SK-N-SH (cell line): ENCODE measurements at regions not wholly inside any gene's neighbourhood (a gene's known extent, or its start where the extent isn't known, plus 50 kb on each side); places are given as distances from the start of the nearest gene placed in this dataset.

Source experiments
- CTCF ChIA-PET: fragments of 300-600, 350-600 bp; formaldehyde crosslinking; extraction: SDS; loops from one replicate; lab custom pipeline; 2021; lab: Yijun Ruan, JAX
- POLR2A ChIA-PET: fragments of 350-600 bp; sonication (Branson Sonifier 250); formaldehyde crosslinking; extraction: SDS; loops from one replicate; lab custom pipeline; 2020; ENCODE audit warnings: antibody characterized with exemption, inconsistent platforms; lab: Yijun Ruan, JAX
- DNase-seq: peaks from one replicate; pipeline ENCODE4 v3.0.0; 2012
- H2AFZ ChIP-seq: fragments of 200-600 bp; sonication (generic); 2 replicates; pipeline ENCODE4 v1.8.1; 2016; ENCODE audit warnings: antibody characterized with exemption, mild to moderate bottlenecking, low read depth
- H3F3A ChIP-seq: fragments of 200-600 bp; sonication (generic); replicated peaks from 2 replicates; pipeline ENCODE3; 2016; ENCODE audit warnings: antibody characterized with exemption, mild to moderate bottlenecking; ENCODE audit not compliant: insufficient read depth
- H3K27ac ChIP-seq, 2 experiments: fragments of 200-500 bp in 1 of 2; fragments of 200-600 bp in 1 of 2; sonication (Bioruptor generic) in 1 of 2; sonication (generic), shearing (Covaris generic) in 1 of 2; 2 replicates each; pipeline versions ENCODE4 v1.5.1 to v1.6.1; 2014 to 2016; ENCODE audit warnings: low read depth in 2 of 2, inconsistent platforms in 1 of 2, low read length in 1 of 2, mild to moderate bottlenecking in 1 of 2, mixed read lengths in 1 of 2
- H3K27me3 ChIP-seq: fragments of 200-600 bp; sonication (generic), shearing (Covaris generic); 2 replicates; pipeline ENCODE4 v1.6.1; 2016; ENCODE audit warnings: mixed run types; ENCODE audit not compliant: insufficient read depth
- H3K36me3 ChIP-seq, 2 experiments: fragments of 200-500 bp in 1 of 2; fragments of 200-600 bp in 1 of 2; sonication (Bioruptor generic) in 1 of 2; sonication (generic) in 1 of 2; replicated peaks in 1 of 2; 2 replicates each; pipeline versions ENCODE3 to v1.5.1; 2014 to 2016; ENCODE audit warnings: low read length in 1 of 2, mild to moderate bottlenecking in 1 of 2; ENCODE audit not compliant: insufficient read depth in 2 of 2, control insufficient read depth in 1 of 2
- H3K4me1 ChIP-seq, 2 experiments: fragments of 200-500 bp in 1 of 2; fragments of 200-600 bp in 1 of 2; sonication (Bioruptor generic) in 1 of 2; sonication (generic), shearing (Covaris generic) in 1 of 2; 2 replicates each; pipeline versions ENCODE4 v1.5.1 to v1.6.1; 2014 to 2016; ENCODE audit warnings: low read depth in 1 of 2, low read length in 1 of 2, mixed run types in 1 of 2; ENCODE audit not compliant: insufficient read depth in 2 of 2, control insufficient read depth in 1 of 2
- H3K4me2 ChIP-seq: fragments of 200-600 bp; sonication (generic), shearing (Covaris generic); 2 replicates; pipeline ENCODE4 v1.6.1; 2017; ENCODE audit warnings: mixed run types
- H3K4me3 ChIP-seq, 2 experiments: fragments of 200-500 bp in 1 of 2; fragments of 200-600 bp in 1 of 2; sonication (Bioruptor generic) in 1 of 2; sonication (generic), shearing (Covaris generic) in 1 of 2; 2 replicates each; pipeline versions ENCODE4 v1.5.1 to v1.8.1; 2014 to 2016; ENCODE audit warnings: low read depth in 2 of 2, inconsistent platforms in 1 of 2, low read length in 1 of 2, mild to moderate bottlenecking in 1 of 2, mixed read lengths in 1 of 2, moderate library complexity in 1 of 2
- H3K79me2 ChIP-seq: fragments of 200-600 bp; sonication (generic); 2 replicates; pipeline ENCODE4 v1.8.1; 2017; ENCODE audit warnings: mild to moderate bottlenecking; ENCODE audit not compliant: insufficient read depth
- H3K9ac ChIP-seq: fragments of 200-600 bp; sonication (generic); 2 replicates; pipeline ENCODE4 v1.6.1; 2017; ENCODE audit warnings: mixed run types
- H3K9me2 ChIP-seq: fragments of 200-600 bp; sonication (generic); 2 replicates; pipeline ENCODE4 v1.6.1; 2017; ENCODE audit warnings: mixed run types
- H3K9me3 ChIP-seq: fragments of 200-600 bp; sonication (generic); 2 replicates; pipeline ENCODE4 v1.6.1; 2017; ENCODE audit warnings: mixed run types, mild to moderate bottlenecking, moderate library complexity
- H4K20me1 ChIP-seq: fragments of 200-600 bp; sonication (generic); 2 replicates; pipeline ENCODE4 v1.6.1; 2017; ENCODE audit warnings: mild to moderate bottlenecking, mixed run types; ENCODE audit not compliant: insufficient read depth
- CHD2 ChIP-seq: fragments of 150-350 bp; IDR thresholded peaks from 2 replicates; pipeline ENCODE4 v1.6.1; 2018; ENCODE audit warnings: low read length; ENCODE audit not compliant: partially characterized antibody
- ELF1 ChIP-seq: IDR thresholded peaks from 2 replicates; pipeline ENCODE4 v1.4.0; 2012
- EZH2phosphoT487 ChIP-seq: fragments of 200-600 bp; sonication (generic); IDR thresholded peaks from 2 replicates; pipeline ENCODE4 v1.6.1; 2017; ENCODE audit warnings: low read depth, mixed run types, mild to moderate bottlenecking, antibody characterized with exemption, moderate library complexity, borderline replicate concordance
- FOSL2 ChIP-seq: IDR thresholded peaks from 2 replicates; pipeline ENCODE4 v1.4.0; 2012; ENCODE audit warnings: low read depth, mild to moderate bottlenecking, moderate library complexity, borderline replicate concordance
- FOXM1 ChIP-seq: IDR thresholded peaks from 2 replicates; pipeline ENCODE4 v1.4.0; 2012; ENCODE audit warnings: low read depth, mild to moderate bottlenecking
- GABPA ChIP-seq: IDR thresholded peaks from 2 replicates; pipeline ENCODE4 v1.4.0; 2012; ENCODE audit warnings: low read depth, mild to moderate bottlenecking
- JUND ChIP-seq: IDR thresholded peaks from 2 replicates; pipeline ENCODE4 v1.4.0; 2012
- MEF2A ChIP-seq: IDR thresholded peaks from 2 replicates; pipeline ENCODE4 v1.4.0; 2012; ENCODE audit warnings: low read depth, borderline replicate concordance
- NFIC ChIP-seq: IDR thresholded peaks from 2 replicates; pipeline ENCODE4 v1.4.0; 2012; ENCODE audit warnings: borderline replicate concordance
- POLR2AphosphoS5 ChIP-seq: IDR thresholded peaks from 2 replicates; pipeline ENCODE4 v1.6.1; 2012; ENCODE audit warnings: low read depth, low read length
- RAD21 ChIP-seq: IDR thresholded peaks from 2 replicates; pipeline ENCODE4 v1.6.1; 2012; ENCODE audit warnings: mild to moderate bottlenecking, low read length
- RCOR1 ChIP-seq: fragments of 150-350 bp; IDR thresholded peaks from 2 replicates; pipeline ENCODE4 v1.6.1; 2017; ENCODE audit warnings: antibody characterized with exemption, low read length
- RXRA ChIP-seq: IDR thresholded peaks from 2 replicates; pipeline ENCODE4 v1.4.0; 2012; ENCODE audit warnings: low read depth, mild to moderate bottlenecking, borderline replicate concordance
- SIN3A ChIP-seq: IDR thresholded peaks from 2 replicates; pipeline ENCODE4 v1.6.1; 2012; ENCODE audit warnings: low read depth, mild to moderate bottlenecking, low read length, moderate library complexity, borderline replicate concordance
- SMC3 ChIP-seq: IDR thresholded peaks from 2 replicates; pipeline ENCODE4 v1.6.1; 2012; ENCODE audit warnings: low read depth, low read length, improper control_type of control experiment
- TAF1 ChIP-seq: IDR thresholded peaks from 2 replicates; pipeline ENCODE4 v1.6.1; 2012; ENCODE audit warnings: low read depth, mild to moderate bottlenecking, low read length, moderate library complexity, borderline replicate concordance
- TEAD4 ChIP-seq: IDR thresholded peaks from 2 replicates; pipeline ENCODE4 v1.4.0; 2012; ENCODE audit warnings: mild to moderate bottlenecking, borderline replicate concordance; ENCODE audit not compliant: insufficient read depth
- WGBS: methylation state at CpG from one replicate; pipeline ENCODE4 v1.1.6; 2017; ENCODE audit warnings: low lambda C conversion rate; 5-methylcytosine and 5-hydroxymethylcytosine counted together
- TF ChIP-seq, protein P1 (sequence below): IDR thresholded peaks from 2 replicates; pipeline ENCODE4; 2012
- TF ChIP-seq, protein P2 (sequence below): fragments of 200-600 bp; sonication (generic); IDR thresholded peaks from 2 replicates; pipeline ENCODE4 v1.6.1; 2017; ENCODE audit warnings: antibody characterized with exemption, mild to moderate bottlenecking, moderate library complexity
- TF ChIP-seq, protein P3 (sequence below): IDR thresholded peaks from 2 replicates; pipeline ENCODE4 v1.4.0; 2012; ENCODE audit warnings: low read depth, borderline replicate concordance

DNA sequence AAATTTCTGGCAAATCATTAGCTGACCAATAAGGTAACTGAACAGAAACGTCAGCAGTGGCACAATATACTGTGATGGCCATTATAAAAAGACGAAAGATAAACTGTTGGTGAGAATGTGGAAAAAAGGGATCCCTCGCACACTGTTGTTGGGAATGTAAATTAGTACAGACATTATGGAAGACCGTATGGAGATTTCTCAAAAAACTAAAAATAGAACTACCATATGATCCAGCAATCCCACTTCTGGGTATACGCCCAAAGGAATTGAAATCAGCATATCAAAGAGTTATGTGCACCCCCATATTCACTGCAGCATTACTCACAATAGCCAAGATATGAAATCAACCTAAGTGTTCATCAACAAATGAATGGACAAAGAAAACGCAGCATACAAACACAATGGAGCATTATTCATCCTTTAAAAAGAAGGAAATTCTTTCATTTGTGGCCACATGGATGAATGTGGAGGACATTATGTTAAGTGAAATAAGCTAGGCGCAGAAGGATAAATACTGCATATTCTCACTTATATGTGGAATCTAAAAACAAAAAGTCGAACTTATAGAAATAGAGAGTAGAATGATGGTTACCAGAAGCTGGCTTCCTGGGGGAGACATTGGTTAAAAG lies 257.7 kb downstream of the RHOU start (continued):
- TF ChIP-seq CHD2 = no peak
- no peak for TF ChIP-seq RXRA
- TF ChIP-seq RCOR1 = no peak
- TF ChIP-seq NFIC = no peak
- TF ChIP-seq JUND = no peak

DNA sequence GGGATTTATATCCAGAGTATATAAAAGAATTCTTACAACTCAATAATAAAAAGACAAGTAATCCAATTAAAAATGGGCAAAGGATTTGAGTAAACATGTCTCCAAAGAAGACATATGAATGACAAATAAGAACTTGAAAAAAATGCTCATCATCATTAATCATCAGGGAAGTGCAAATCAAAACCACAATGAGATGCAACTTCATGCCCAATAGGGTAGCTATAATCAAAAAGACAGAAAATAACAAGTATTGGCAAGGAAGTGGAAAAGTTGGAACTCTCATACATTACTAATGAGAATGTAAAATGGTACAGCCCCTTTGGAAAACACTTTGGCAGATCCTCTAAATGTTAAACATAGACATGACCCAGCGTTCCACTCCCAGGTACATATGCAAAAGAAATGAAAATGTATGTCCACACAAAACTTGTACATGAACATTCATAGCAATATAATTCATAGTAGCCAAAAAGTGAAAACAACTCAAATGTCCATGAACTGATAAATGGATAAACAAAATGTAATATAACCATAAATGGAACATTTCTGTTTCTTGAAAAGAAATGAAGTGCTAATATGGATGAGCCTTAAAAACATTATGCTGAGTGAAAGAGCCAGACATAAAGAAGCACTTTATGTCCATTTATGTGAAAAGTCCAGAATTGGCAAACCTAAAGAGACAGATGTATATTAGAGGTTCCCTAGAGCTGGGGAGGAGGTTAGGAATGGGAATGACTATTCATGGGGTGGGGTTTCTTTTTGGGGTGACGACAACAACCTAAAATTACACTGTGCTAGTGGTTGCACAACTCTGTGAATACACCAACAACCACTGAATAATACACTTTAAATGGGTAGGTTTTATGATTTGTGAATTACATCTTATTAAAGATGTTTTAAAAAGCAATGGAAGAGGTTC lies 259.7 kb downstream of the RHOU start:
- no peak overlapping the region for H3K4me3 ChIP-seq
- no peak overlapping the region for H3K9ac ChIP-seq
- whole genome bisulfite sequencing = 60% methylated on average over 2 of the region's 2 CpGs
- DNase-seq = no peak
- peaks cover 0 to 12% of the 10 kb centered on the region in 2 experiments; a peak in 1 of 4 replicates for H3K4me1 ChIP-seq
- peaks cover 6% of the 10 kb centered on the region; the same call in 1 of the 2 replicates for H3K27me3 ChIP-seq
- no peak overlapping the region for H3K27ac ChIP-seq
- H3K79me2 ChIP-seq = no peaks in the 10 kb centered on the region
- no peaks in the 10 kb centered on the region for H3F3A ChIP-seq
- ChIA-PET POLR2A (no interaction called here), CTCF (no interaction called here)
- H2AFZ ChIP-seq = no peak overlapping the region
- no peak overlapping the region for H3K4me2 ChIP-seq
- no peaks in the 10 kb centered on the region for H3K36me3 ChIP-seq
- TF ChIP-seq ELF1 (no peak), TEAD4 (no peak), RAD21 (no peak), FOXM1 (no peak)
- TF ChIP-seq, protein P1, sequence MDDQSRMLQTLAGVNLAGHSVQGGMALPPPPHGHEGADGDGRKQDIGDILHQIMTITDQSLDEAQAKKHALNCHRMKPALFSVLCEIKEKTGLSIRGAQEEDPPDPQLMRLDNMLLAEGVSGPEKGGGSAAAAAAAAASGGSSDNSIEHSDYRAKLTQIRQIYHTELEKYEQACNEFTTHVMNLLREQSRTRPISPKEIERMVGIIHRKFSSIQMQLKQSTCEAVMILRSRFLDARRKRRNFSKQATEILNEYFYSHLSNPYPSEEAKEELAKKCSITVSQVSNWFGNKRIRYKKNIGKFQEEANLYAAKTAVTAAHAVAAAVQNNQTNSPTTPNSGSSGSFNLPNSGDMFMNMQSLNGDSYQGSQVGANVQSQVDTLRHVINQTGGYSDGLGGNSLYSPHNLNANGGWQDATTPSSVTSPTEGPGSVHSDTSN = no peak
- no peaks in the 10 kb centered on the region for H3K9me2 ChIP-seq
- no peaks in the 10 kb centered on the region for H3K9me3 ChIP-seq
- no peaks in the 10 kb centered on the region for H4K20me1 ChIP-seq

DNA sequence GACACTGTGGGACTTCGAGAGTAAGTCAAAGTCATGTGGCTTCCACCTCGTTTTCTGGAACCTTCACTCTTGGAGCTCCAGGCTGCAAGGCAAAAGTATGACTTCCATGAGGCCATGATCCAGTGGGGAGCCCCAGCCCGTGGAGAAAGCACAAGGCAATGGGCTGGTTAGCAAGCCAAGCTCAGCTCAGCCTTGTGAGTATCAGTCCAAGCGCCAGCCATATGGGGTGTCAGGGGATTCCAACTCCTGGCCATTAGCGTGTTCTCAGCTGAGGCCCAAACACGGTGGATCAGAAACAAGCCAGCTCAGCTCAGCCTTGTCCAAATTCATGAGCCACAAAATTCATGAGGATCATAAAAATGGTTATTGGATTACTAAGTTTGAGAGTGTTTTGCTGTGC lies 261.0 kb downstream of the RHOU start:
- H3K36me3 ChIP-seq = no peaks in the 10 kb centered on the region
- TF ChIP-seq TEAD4 = no peak
- TF ChIP-seq, protein P2, sequence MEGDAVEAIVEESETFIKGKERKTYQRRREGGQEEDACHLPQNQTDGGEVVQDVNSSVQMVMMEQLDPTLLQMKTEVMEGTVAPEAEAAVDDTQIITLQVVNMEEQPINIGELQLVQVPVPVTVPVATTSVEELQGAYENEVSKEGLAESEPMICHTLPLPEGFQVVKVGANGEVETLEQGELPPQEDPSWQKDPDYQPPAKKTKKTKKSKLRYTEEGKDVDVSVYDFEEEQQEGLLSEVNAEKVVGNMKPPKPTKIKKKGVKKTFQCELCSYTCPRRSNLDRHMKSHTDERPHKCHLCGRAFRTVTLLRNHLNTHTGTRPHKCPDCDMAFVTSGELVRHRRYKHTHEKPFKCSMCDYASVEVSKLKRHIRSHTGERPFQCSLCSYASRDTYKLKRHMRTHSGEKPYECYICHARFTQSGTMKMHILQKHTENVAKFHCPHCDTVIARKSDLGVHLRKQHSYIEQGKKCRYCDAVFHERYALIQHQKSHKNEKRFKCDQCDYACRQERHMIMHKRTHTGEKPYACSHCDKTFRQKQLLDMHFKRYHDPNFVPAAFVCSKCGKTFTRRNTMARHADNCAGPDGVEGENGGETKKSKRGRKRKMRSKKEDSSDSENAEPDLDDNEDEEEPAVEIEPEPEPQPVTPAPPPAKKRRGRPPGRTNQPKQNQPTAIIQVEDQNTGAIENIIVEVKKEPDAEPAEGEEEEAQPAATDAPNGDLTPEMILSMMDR = no peak
- TF ChIP-seq FOSL2 = no peak
- TF ChIP-seq, protein P1 = no peak
- no peak for TF ChIP-seq JUND
- TF ChIP-seq TAF1 = no peak
- no peak for TF ChIP-seq GABPA
- TF ChIP-seq, protein P3, sequence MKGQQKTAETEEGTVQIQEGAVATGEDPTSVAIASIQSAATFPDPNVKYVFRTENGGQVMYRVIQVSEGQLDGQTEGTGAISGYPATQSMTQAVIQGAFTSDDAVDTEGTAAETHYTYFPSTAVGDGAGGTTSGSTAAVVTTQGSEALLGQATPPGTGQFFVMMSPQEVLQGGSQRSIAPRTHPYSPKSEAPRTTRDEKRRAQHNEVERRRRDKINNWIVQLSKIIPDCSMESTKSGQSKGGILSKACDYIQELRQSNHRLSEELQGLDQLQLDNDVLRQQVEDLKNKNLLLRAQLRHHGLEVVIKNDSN = no peak
- no peak for TF ChIP-seq POLR2AphosphoS5
- no peak for TF ChIP-seq MEF2A
- no peak for TF ChIP-seq SMC3
- no peak for TF ChIP-seq EZH2phosphoT487
- TF ChIP-seq SIN3A = no peak
- TF ChIP-seq RCOR1 = no peak
- TF ChIP-seq, all 33 proteins: peak for 0
- no peaks in the 10 kb centered on the region for H3K4me1 ChIP-seq
- ChIA-PET POLR2A (no interaction called here), CTCF (no interaction called here)
- peaks cover 6% of the 10 kb centered on the region; the same call in 1 of the 2 replicates for H3K27me3 ChIP-seq
- H3K4me2 ChIP-seq = no peak overlapping the region
- H3K27ac ChIP-seq = no peak overlapping the region
- no peaks in the 10 kb centered on the region for H3K9me3 ChIP-seq
- no peak overlapping the region for H2AFZ ChIP-seq
- H3F3A ChIP-seq = no peaks in the 10 kb centered on the region
- DNase-seq = no peak
- no peak overlapping the region for H3K9ac ChIP-seq
- no peaks in the 10 kb centered on the region for H4K20me1 ChIP-seq
- no peaks in the 10 kb centered on the region for H3K79me2 ChIP-seq
- H3K9me2 ChIP-seq = no peaks in the 10 kb centered on the region
- no peak overlapping the region for H3K4me3 ChIP-seq
- 52% methylated on average over 6 of the region's 6 CpGs for WGBS
